Adrenal gland (tissue), 9 donors: ENCODE measurements at regions not wholly inside any gene's neighbourhood (a gene's known extent, or its start where the extent isn't known, plus 50 kb on each side); places are given as distances from the start of the nearest gene placed in this dataset.

Experiments
- DNase-seq, 7 donors: peaks; one replicate each; pipeline ENCODE4 v3.0.0-alpha.2; 2019 to 2020
- H3K27ac ChIP-seq, 5 donors: fragments of 200-600 bp; sonication (generic) in 4 of 5; 1 replicate in 3 of 5; 2 replicates in 2 of 5; pipeline versions ENCODE4 v1.5.1 to v1.8.0; 2016 to 2020; ENCODE audit warnings: mild to moderate bottlenecking in 1 of 5
- H3K27me3 ChIP-seq: fragments of 200-600 bp; 2 replicates; pipeline ENCODE4 v1.8.0; 2021
- H3K36me3 ChIP-seq, 2 donors: fragments of 200-600 bp; replicated peaks in 1 of 2; 1 replicate in 1 of 2; 2 replicates in 1 of 2; pipeline versions ENCODE4 v1.5.1 to v1.8.0; 2018 to 2022
- H3K4me1 ChIP-seq, 2 donors: fragments of 200-600 bp; replicated peaks in 1 of 2; 1 replicate in 1 of 2; 2 replicates in 1 of 2; pipeline versions ENCODE4 v1.5.1 to v1.8.0; 2018 to 2021
- H3K4me3 ChIP-seq, 4 donors: fragments of 200-600 bp; sonication (generic) in 3 of 4; one replicate each; pipeline ENCODE4 v1.5.1; 2016 to 2018
- H3K9me3 ChIP-seq, 3 donors: fragments of 200-600 bp; sonication (generic) in 1 of 3; replicated peaks in 1 of 3; 1 replicate in 2 of 3; 2 replicates in 1 of 3; pipeline versions ENCODE4 v1.5.1 to v1.8.0; 2016 to 2021
- CTCF ChIP-seq, 6 experiments: fragments of 450-650 bp in 4 of 6; fragments of 200-600 bp in 2 of 6; sonication (generic) in 1 of 6; IDR thresholded peaks; 1 replicate in 5 of 6; 2 replicates in 1 of 6; pipeline versions ENCODE4 v1.5.1 to v1.8.0; 2016 to 2021; ENCODE audit warnings: antibody characterized with exemption in 6 of 6, mild to moderate bottlenecking in 2 of 6, moderate library complexity in 1 of 6
- POLR2A ChIP-seq, 2 donors: fragments of 450-650 bp; IDR thresholded peaks; one replicate each; pipeline ENCODE4 v1.6.1; 2017; ENCODE audit warnings: antibody characterized with exemption in 2 of 2, mild to moderate bottlenecking in 2 of 2, moderate library complexity in 1 of 2
- WGBS, 4 donors: extraction: QIAGEN DNeasy Blood & Tissue Kit in 2 of 4; methylation state at CpG; one replicate each; pipeline versions ENCODE4 v1.1.5 to v1.1.7; 2013 to 2017; 5-methylcytosine and 5-hydroxymethylcytosine counted together
- intact Hi-C, 2 donors: fragments of 100-400 bp; cut with DNase I; formaldehyde crosslinking; loops; one replicate each; pipeline versions ENCODE4 v1.14.1 to v1.15.0; 2022 to 2023
- donor health status: healthy with polysubstance abuse.
- donor health status: Bipolar disorder and iron deficiency.
- donor health status: DM: yes; HTN: yes; CAD: no.
- donor health status: DM: no; HTN: no; CAD: no.
- donor health status: DM: no; HTN: no; CAD: no.

GRCh38 chr13:69373747-69374425 lies 733.7 kb upstream of the ATXN8OS start:
- TF ChIP-seq CTCF (IDR thresholded peaks at IDR 0.05): no peak
- TF ChIP-seq POLR2A (IDR thresholded peaks at IDR 0.05): no peak
- Histone ChIP-seq H3K27me3 (no peaks in the 10 kb centered on the region), H3K4me3 (no peak overlapping the region), H3K9me3 (no peaks in the 10 kb centered on the region), H3K27ac (no peak overlapping the region), H3K36me3 (no peaks in the 10 kb centered on the region), H3K4me1 (no peaks in the 10 kb centered on the region)
- intact Hi-C loops: no loop called here
- WGBS, 4 donors: 45 to 51% (median 48%) methylated on average over 5 of the region's 5 CpGs
- DNase-seq: no peak

- TF ChIP-seq CTCF (IDR thresholded peaks at IDR 0.05) (no peak), POLR2A (IDR thresholded peaks at IDR 0.05) (no peak)
- no peaks in the 10 kb centered on the region for H3K36me3 ChIP-seq
- H3K4me3 ChIP-seq: no peak overlapping the region
- no peak overlapping the region for H3K27ac ChIP-seq
- DNase-seq: no peak
- no peaks in the 10 kb centered on the region for H3K4me1 ChIP-seq
- intact Hi-C loops: no loop called here
- H3K27me3 ChIP-seq: no peaks in the 10 kb centered on the region
- no peaks in the 10 kb centered on the region for H3K9me3 ChIP-seq
- WGBS, 4 donors: 66 to 86% (median 77%) methylated on average over 3 of the region's 3 CpGs
These were observed 744.3 kb upstream of the ATXN8OS start for GRCh38 chr13:69363360-69363759.

- H3K9me3 ChIP-seq: no peaks in the 10 kb centered on the region
- WGBS, 4 donors: 68 to 75% (median 69%) methylated on average over 3 of the region's 3 CpGs
- no peaks in the 10 kb centered on the region for H3K27me3 ChIP-seq
- H3K27ac ChIP-seq: no peak overlapping the region
- no peaks in the 10 kb centered on the region for H3K4me1 ChIP-seq
- no peaks in the 10 kb centered on the region for H3K36me3 ChIP-seq
- no peak overlapping the region for H3K4me3 ChIP-seq
- intact Hi-C loops: no loop called here
- no peak for TF ChIP-seq CTCF (IDR thresholded peaks at IDR 0.05)
- no peak for DNase-seq
These were observed 776.4 kb upstream of the ATXN8OS start for GRCh38 chr13:69331245-69331644.

GRCh38 chr13:69324090-69324886 lies 783.3 kb upstream of the ATXN8OS start:
- Histone ChIP-seq H3K9me3 (no peaks in the 10 kb centered on the region), H3K27me3 (no peaks in the 10 kb centered on the region), H3K4me1 (no peaks in the 10 kb centered on the region), H3K36me3 (no peaks in the 10 kb centered on the region), H3K27ac (no peak overlapping the region), H3K4me3 (no peak overlapping the region)
- no peak for DNase-seq
- intact Hi-C loops: no loop called here
- TF ChIP-seq CTCF (IDR thresholded peaks at IDR 0.05) (peak in 1 of 6 experiments; percentile 21), POLR2A (IDR thresholded peaks at IDR 0.05) (no peak)
- WGBS, 4 donors: 4 to 9% (median 5%) methylated on average over 2 of the region's 2 CpGs
